ENCODE measurements at regions not wholly inside any gene's neighbourhood (a gene's known extent, or its start where the extent isn't known, plus 50 kb on each side); places are given as distances from the start of the nearest gene placed in this dataset.

- Histone ChIP-seq H3K4me1 (ENCODE audit: control insufficient read depth in 2 of 3, insufficient read depth in 2 of 3, low read depth in 1 of 3, low read length in 3 of 3) (no peaks in the 10 kb centered on the region), H3K36me3 (ENCODE audit: control insufficient read depth in 2 of 3, insufficient read depth in 3 of 3, low read length in 3 of 3) (no peaks in the 10 kb centered on the region), H3K9ac (ENCODE audit: low read length in 3 of 3) (no peak overlapping the region), H3K27ac (ENCODE audit: low read depth in 2 of 2, low read length in 2 of 2) (no peak overlapping the region), H3K27me3 (ENCODE audit: control insufficient read depth, insufficient read depth, low read length) (no peaks in the 10 kb centered on the region), H3K4me3 (ENCODE audit: low read length in 3 of 3) (no peak overlapping the region), H3K9me3 (ENCODE audit: control insufficient read depth in 2 of 3, insufficient read depth in 1 of 3, low read length in 3 of 3) (no peaks in the 10 kb centered on the region)
- DNase-seq (no peak), FAIRE-seq (no peak)
- intact Hi-C loops (cut with DNase I): no loop called here
- no peak for TF ChIP-seq CTCF (IDR thresholded peaks at IDR 0.05; ENCODE audit: borderline replicate concordance, extremely low read depth, insufficient read depth)
Measured at GRCh38 chr4:167419468-167420140, 185.3 kb upstream of the SPOCK3 start.

- FAIRE-seq (no peak), DNase-seq (peak in 1 of 5 donors; percentile 20)
- no peaks in the 10 kb centered on the region for H3K36me3 ChIP-seq (ENCODE audit: control insufficient read depth in 2 of 3, insufficient read depth in 3 of 3, low read length in 3 of 3)
- no peak overlapping the region for H3K27ac ChIP-seq (ENCODE audit: low read depth in 2 of 2, low read length in 2 of 2)
- intact Hi-C loops (cut with DNase I): no loop called here
- TF ChIP-seq CTCF (IDR thresholded peaks at IDR 0.05; ENCODE audit: borderline replicate concordance, extremely low read depth, insufficient read depth): no peak
- H3K27me3 ChIP-seq (ENCODE audit: control insufficient read depth, insufficient read depth, low read length): no peaks in the 10 kb centered on the region
- H3K4me1 ChIP-seq (ENCODE audit: control insufficient read depth in 2 of 3, insufficient read depth in 2 of 3, low read depth in 1 of 3, low read length in 3 of 3): no peaks in the 10 kb centered on the region
- no peak overlapping the region for H3K4me3 ChIP-seq (ENCODE audit: low read length in 3 of 3)
- no peak overlapping the region for H3K9ac ChIP-seq (ENCODE audit: low read length in 3 of 3)
- no peaks in the 10 kb centered on the region for H3K9me3 ChIP-seq (ENCODE audit: control insufficient read depth in 2 of 3, insufficient read depth in 1 of 3, low read length in 3 of 3)
Measured at GRCh38 chr4:167421201-167421600, 186.9 kb upstream of the SPOCK3 start.

- no peaks in the 10 kb centered on the region for H3K27me3 ChIP-seq (ENCODE audit: control insufficient read depth, insufficient read depth, low read length)
- H3K9ac ChIP-seq (ENCODE audit: low read length in 3 of 3): no peak overlapping the region
- intact Hi-C loops (cut with DNase I): no loop called here
- H3K9me3 ChIP-seq (ENCODE audit: control insufficient read depth in 2 of 3, insufficient read depth in 1 of 3, low read length in 3 of 3): no peaks in the 10 kb centered on the region
- H3K4me3 ChIP-seq (ENCODE audit: low read length in 3 of 3): no peak overlapping the region
- no peak overlapping the region for H3K27ac ChIP-seq (ENCODE audit: low read depth in 2 of 2, low read length in 2 of 2)
- H3K36me3 ChIP-seq (ENCODE audit: control insufficient read depth in 2 of 3, insufficient read depth in 3 of 3, low read length in 3 of 3): no peaks in the 10 kb centered on the region
- no peak for TF ChIP-seq CTCF (IDR thresholded peaks at IDR 0.05; ENCODE audit: borderline replicate concordance, extremely low read depth, insufficient read depth)
- FAIRE-seq: no peak
- H3K4me1 ChIP-seq (ENCODE audit: control insufficient read depth in 2 of 3, insufficient read depth in 2 of 3, low read depth in 1 of 3, low read length in 3 of 3): no peaks in the 10 kb centered on the region
- DNase-seq: peak; percentile 47 to 61 (median 55)
Measured at GRCh38 chr4:167424341-167425256, 190.3 kb upstream of the SPOCK3 start.

Data from kidney (tissue), 13 donors.